MV-4-11 (cell line): ENCODE measurements at regions not wholly inside any gene's neighbourhood (a gene's known extent, or its start where the extent isn't known, plus 50 kb on each side); places are given as distances from the start of the nearest gene placed in this dataset.
A peak's percentile ranks its signal among the peaks of the same experiment; 100 is the strongest.
"Not testable (repeated sequence)": the region's sequence is repeated elsewhere in the genome, so short reads cannot be mapped to it uniquely, and the experiment has no call there.

Source experiments
- DNase-seq: peaks from one replicate; lab custom pipeline; 2025; lab: John Stamatoyannopoulos, UW

DNA sequence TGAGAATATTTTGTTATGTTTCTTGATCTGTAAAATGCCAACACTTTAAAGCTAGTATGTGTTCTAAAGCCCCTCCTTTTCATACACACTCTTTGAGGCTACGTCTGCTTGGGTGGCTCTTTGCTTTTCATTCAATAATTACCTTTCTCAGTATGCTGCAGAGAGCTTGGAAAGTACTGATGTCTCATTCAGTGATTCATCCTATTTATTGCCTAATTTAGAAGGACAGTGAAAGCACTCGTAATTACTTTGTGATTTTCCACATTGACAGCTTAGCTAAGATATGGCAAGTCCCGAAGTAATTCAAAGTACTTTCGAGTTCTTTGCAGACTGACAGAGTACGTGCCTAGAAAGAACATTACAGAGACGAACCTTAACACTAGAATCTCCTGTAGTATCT, 57.2 kb downstream of the BMP15 start:
- no peak for DNase-seq

- DNase-seq, result not testable (repeated sequence)
These were observed 58.5 kb downstream of the BMP15 start for GRCh38 chrX:50968871-50969635.

DNA sequence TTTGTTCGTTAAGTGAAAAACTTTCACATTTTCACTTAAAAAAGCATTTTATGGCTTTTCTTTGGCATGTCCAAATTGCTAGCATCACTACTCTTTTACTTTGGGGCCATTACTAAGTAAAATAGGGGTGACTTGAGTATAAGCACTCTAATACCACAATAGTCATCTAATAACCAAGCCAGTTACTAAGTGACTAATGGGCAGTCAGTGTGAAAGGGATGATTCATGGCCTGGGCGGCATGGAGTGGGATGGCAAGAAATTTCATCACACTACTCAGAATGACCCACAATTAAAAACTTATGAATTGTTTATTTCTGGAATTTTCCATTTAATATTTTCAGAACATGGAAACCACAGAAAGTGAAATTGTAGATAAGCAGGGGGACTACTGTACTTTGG, 60.9 kb downstream of the BMP15 start:
- no peak for DNase-seq

DNA sequence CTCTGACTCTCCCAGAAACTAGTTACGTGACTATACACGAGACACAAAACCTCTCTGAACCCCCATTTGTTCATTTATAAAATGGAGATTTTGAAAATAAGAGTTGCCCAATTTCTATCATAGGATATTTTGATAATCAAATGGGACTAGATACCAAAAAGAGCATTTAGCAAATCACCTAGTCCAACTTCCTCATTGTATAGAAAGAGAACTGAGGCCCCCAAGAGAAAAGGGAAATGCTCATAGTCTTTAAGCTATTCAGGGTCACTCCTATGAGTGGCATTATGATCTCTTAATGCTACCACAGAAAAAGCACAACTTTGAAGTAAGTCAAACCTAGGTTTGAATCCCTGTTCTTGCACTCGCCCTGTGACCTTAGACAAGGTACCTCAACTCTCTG, 62.7 kb downstream of the BMP15 start:
- DNase-seq, result peak; percentile 46

- no peak for DNase-seq
These were observed 68.6 kb downstream of the BMP15 start for GRCh38 chrX:50978920-50979682.

DNA sequence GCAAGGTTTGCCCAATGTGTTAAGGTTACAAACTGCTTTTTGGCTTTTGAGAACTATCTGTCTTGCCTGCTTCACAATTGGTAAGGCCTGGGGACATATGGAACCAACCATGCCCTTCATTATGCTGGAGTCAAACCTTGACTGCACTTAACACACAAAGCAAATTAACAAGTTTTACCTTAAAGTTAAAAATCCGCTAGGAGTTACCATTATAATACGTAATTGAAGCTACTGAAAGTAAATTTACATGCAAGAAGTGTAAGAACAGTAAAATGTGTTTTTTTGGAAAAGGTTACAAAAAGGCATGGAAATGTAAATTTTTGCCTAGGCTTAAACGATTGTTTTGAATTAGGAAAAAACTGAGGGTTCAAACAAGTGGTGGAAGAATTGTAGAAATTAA, 69.7 kb downstream of the BMP15 start:
- DNase-seq, result no peak

- no peak for DNase-seq
These were observed 78.1 kb downstream of the BMP15 start for GRCh38 chrX:50988649-50989048.

DNA sequence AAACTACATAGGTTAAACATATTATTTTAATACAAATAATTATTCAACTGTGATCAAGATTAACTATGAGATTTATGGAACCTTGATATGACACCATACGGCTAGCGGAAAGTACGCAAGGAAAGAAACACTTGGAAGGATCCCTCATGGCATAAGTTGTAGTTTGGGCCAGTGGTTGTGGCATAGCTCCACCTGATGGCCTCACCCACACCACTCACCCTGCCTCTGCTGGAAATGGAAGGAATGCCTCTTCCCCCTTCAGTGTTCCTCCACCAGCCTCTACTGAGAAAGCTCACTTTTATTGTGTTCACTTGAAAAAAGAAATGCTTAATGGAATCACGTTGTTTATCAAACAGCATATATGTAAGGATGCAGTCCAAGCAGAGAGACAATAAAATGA, 86.4 kb downstream of the BMP15 start:
- DNase-seq, result no peak

GRCh38 chrX:51000384-51000783, 89.8 kb downstream of the BMP15 start:
- not testable (repeated sequence) for DNase-seq

DNA sequence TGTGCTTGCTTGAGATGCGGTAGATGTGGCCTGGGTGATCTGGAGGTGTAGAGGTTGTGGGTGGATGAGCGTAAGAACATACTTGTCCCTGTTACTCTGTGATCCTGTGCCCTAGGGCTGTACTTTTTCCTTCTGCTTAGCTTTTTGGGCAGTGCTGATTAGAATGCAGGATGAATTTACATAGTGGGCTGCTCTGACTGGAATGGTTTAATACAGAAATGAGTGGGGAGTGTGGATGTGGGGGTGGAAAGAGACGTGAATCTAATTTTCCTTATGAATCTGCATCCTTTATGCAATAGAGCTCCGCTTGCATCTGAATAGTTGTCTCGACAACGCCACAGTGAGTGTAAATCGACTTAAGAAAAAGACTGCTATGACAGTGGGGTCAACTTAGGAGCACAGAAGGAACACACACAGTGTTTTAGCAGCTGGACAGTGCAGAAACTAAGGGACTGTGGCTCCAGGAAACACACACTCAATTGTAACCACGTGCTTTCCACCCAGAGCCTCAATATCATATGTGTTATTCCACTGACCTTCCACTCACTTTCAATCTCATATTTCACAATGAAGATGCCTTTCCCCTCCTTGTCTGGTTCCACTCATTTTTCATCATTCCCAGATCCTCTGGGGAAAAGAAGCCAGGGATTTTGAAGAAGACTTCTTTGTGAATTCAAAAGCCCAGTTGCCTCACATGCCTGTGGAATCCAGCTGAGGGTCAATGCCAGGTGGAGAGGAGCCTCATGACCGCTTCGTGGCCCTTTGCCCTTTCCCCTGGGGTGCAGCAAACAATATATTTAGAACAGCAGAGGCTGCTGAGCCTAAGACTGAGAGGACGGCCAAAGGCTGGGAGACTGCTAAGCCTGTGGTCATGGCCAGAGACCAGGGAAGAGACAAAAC, 91.4 kb downstream of the BMP15 start:
- not testable (repeated sequence) for DNase-seq

DNA sequence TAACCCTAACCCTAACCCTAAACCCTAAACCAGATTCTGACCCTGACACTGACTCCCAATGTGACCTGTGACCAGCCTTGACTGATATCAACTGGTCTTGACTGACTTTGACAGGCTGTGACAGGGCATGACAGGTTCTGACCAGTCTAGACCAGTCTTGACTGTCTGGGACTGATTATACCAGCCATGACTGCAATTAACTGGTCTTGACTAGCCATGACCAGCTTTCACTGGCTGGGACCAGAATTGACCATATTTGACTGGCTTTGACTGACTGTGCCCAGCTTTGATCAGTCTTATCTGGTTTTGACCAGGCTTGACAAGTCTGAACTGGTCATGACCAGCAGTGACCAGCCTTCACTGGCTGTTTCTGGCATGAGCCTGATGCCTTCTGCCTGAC, 95.5 kb downstream of the BMP15 start:
- DNase-seq, result no peak

DNA sequence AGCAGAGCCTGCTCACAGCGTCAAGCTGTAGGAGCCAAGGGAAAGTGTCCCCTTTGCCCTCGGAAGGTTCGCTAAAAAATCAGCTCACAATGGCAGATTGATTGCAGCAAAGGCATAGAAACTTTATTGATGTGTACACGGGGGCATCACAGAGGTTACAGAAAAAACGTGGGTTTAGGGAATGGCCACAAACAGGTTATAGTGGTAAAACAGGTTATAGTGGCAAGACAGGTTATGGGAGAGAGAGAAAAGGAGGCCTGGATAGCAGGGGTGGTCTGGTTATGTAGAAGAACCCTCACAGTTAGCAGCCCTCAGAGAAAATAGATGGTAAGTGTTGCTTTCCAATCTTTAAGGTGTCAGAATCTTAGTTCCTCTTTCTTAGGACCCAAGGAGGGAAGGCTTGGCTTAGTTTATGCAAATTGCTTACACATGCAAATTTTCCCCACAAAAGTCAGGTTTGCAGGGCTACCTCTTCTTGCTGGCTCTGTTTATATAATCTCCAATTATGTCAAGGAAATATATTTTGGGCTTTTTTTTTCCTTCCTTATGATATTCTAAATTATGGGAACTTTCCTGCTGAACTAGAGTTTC, 113.7 kb downstream of the BMP15 start:
- no peak for DNase-seq

- DNase-seq, result no peak
These were observed 116.3 kb downstream of the BMP15 start for GRCh38 chrX:51026862-51027261.

DNA sequence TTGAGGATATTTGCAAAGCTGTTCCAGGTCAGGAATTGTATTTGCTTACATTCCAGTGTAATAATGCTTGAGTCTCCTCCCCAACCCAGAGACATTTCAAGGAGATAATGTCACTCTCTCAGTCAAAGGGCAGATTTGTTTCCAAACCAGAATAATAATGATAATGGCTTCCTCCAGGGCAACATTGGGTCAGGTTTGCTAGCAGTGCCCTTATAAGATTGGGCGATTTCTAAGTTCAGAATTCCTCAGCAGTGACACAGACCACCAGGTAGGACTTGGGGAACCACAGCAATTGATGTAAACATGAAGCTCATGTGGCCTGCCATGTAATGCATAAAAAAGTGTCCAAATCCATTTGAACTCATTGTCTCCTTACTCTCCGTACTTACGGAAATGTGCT, 125.2 kb downstream of the BMP15 start:
- DNase-seq, result no peak

GRCh38 chrX:51047950-51048349, 137.4 kb downstream of the BMP15 start:
- DNase-seq, result no peak

GRCh38 chrX:51053741-51054140, 143.2 kb downstream of the BMP15 start:
- no peak for DNase-seq

- no peak for DNase-seq
These were observed 187.5 kb downstream of the BMP15 start for GRCh38 chrX:51098046-51098445.

DNA sequence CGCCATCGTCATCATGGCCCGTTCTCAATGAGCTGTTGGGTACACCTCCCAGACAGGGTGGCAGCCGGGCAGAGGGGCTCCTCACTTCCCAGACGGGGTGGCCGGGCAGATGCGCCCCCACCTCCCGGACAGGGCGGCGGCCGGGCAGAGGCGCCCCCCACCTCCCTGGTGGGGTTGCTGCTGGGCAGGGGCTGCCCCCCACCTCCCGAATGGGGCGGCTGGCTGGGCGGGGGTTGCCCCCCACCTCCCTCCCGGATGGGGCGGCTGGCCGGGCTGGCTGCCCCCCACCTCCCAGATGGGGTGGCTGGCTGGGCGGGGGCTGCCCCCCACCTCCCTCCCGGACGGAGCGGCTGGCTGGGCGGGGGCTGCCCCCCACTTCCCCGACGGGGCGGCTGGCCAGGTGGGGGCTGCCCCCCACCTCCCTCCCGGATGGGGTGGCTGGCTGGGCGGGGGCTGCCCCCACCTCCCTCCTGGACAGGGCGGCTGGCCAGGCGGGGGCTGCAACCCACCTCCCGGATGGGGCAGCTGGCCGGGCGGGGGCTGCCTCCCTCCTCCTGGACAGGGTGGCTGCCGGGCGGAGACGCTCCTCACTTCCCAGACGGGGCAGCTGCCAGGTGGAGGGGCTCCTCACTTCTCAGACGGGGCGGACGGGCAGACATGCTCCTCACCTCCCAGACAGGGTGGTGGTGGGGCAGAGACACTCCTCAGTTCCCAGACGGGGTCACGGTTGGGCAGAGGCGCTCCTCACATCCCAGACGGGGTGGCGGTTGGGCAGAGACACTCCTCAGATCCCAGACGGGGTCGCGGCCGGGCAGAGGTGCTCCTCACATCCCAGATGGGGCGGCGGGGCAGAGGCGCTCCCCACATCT, 208.8 kb downstream of the BMP15 start:
- DNase-seq, result not testable (repeated sequence)

GRCh38 chrX:51125743-51126142, 206.9 kb upstream of the NUDT10 start:
- DNase-seq, result not testable (repeated sequence)

DNA sequence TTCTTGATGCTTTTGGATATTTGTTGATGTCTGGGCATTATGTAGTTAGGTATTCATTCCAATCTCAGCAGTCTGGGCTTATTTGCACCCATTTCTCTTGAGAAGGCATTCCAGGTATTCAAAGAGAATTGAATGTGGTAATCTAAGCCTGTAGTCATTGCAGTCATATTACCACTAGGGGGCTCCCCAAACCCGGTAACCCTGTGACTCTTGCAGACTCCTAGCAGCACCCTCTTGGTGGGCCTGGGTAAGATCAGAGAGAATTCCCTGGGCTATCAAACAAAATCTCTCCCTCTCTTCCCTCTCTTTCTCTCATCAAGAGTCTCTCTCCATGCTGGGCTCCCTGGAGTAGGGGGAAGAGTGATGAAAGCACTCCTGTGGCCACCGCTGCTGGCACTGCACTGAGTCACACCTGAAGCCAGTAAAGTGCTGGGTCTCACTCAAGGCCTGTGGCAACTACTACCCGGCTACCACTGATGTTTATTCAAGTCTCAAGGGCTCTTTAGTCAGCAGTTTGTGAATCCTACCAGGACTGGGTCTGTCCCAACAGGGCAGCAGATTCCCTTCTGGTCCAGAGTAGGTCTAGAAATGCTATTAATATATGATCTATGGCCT, 187.7 kb upstream of the NUDT10 start:
- DNase-seq, result no peak

GRCh38 chrX:51148848-51149247, 183.8 kb upstream of the NUDT10 start:
- DNase-seq, result no peak
